ENCODE measurements at regions not wholly inside any gene's neighbourhood (a gene's known extent, or its start where the extent isn't known, plus 50 kb on each side); places are given as distances from the start of the nearest gene placed in this dataset.
"Not testable (repeated sequence)": the region's sequence is repeated elsewhere in the genome, so short reads cannot be mapped to it uniquely, and the experiment has no call there.

GRCh38 chr18:62442391-62442790, 80.4 kb upstream of the ZCCHC2 start:
- no peak for DNase-seq

GRCh38 chr18:62445386-62445917, 77.4 kb upstream of the ZCCHC2 start:
- no peak for DNase-seq

GRCh38 chr18:62446511-62446910, 76.3 kb upstream of the ZCCHC2 start:
- no peak for DNase-seq

GRCh38 chr18:62447652-62448051, 75.2 kb upstream of the ZCCHC2 start:
- DNase-seq = no peak

GRCh38 chr18:62448426-62448825, 74.4 kb upstream of the ZCCHC2 start:
- no peak for DNase-seq

GRCh38 chr18:62449490-62450104, 73.2 kb upstream of the ZCCHC2 start:
- DNase-seq = no peak

- DNase-seq = no peak
These were observed 72.7 kb upstream of the ZCCHC2 start for GRCh38 chr18:62450175-62450545.

- DNase-seq = peak; percentile 35
These were observed 72.0 kb upstream of the ZCCHC2 start for GRCh38 chr18:62450546-62451410.

GRCh38 chr18:62452280-62452831, 70.5 kb upstream of the ZCCHC2 start:
- no peak for DNase-seq

GRCh38 chr18:62453864-62454263, 69.0 kb upstream of the ZCCHC2 start:
- DNase-seq = no peak

- DNase-seq = no peak
These were observed 68.3 kb upstream of the ZCCHC2 start for GRCh38 chr18:62454527-62454926.

- no peak for DNase-seq
These were observed 67.6 kb upstream of the ZCCHC2 start for GRCh38 chr18:62455222-62455621.

- no peak for DNase-seq
These were observed 64.9 kb upstream of the ZCCHC2 start for GRCh38 chr18:62457877-62458276.

GRCh38 chr18:62458346-62458745, 64.5 kb upstream of the ZCCHC2 start:
- no peak for DNase-seq

- no peak for DNase-seq
These were observed 63.7 kb upstream of the ZCCHC2 start for GRCh38 chr18:62458868-62459716.

- DNase-seq = no peak
These were observed 61.9 kb upstream of the ZCCHC2 start for GRCh38 chr18:62460851-62461300.

- no peak for DNase-seq
These were observed 61.2 kb upstream of the ZCCHC2 start for GRCh38 chr18:62461591-62461990.

GRCh38 chr18:62464266-62464665, 58.6 kb upstream of the ZCCHC2 start:
- no peak for DNase-seq

- not testable (repeated sequence) for DNase-seq
These were observed 53.7 kb upstream of the ZCCHC2 start for GRCh38 chr18:62469131-62469530.
